Astrocyte (in vitro differentiated cells and primary cell): ENCODE measurements at regions not wholly inside any gene's neighbourhood (a gene's known extent, or its start where the extent isn't known, plus 50 kb on each side); places are given as distances from the start of the nearest gene placed in this dataset.

Source experiments
- CTCF ChIP-seq: IDR thresholded peaks from 2 replicates; pipeline ENCODE4 v1.5.1; 2011; ENCODE audit warnings: low read depth, mild to moderate bottlenecking, inconsistent platforms, low read length, moderate library complexity; ENCODE audit not compliant: insufficient read depth
- EZH2 ChIP-seq: IDR thresholded peaks from 2 replicates; pipeline ENCODE4 v1.6.1; 2012; ENCODE audit warnings: mild to moderate bottlenecking, low read length, inconsistent platforms; ENCODE audit not compliant: insufficient read depth

GRCh38 chr5:143700994-143701393, 111.0 kb upstream of the HMHB1 start:
- no peak for TF ChIP-seq CTCF
- TF ChIP-seq EZH2, result no peak
